NCI-H1105 treated with DMSO at 0.1 percent for 48 hours (cell line): ENCODE measurements at regions not wholly inside any gene's neighbourhood (a gene's known extent, or its start where the extent isn't known, plus 50 kb on each side); places are given as distances from the start of the nearest gene placed in this dataset.
A peak's percentile ranks its signal among the peaks of the same experiment; 100 is the strongest.

Experiments
- DNase-seq: peaks from one replicate; lab custom pipeline; 2025; lab: John Stamatoyannopoulos, UW

DNA sequence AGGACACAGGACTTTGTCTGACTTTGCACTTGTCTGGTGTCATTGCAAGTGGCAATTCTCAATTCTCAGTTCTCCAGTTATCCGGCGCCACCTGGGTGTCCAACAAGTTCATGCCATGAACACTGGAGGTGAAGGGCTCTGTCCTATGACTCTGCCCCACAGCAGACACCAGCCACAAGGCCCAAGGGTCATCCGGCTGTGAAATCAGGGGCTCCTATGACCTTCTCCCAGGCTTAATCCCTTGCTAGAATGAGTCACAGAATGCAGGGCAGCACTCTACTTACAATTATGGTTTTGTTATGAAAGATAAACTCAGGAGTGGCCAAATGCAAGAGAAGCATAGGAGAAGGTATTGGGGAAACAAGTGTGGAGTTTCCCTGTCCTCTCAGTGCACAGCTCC is 392.0 kb downstream of the GADD45G start:
- DNase-seq: no peak

DNA sequence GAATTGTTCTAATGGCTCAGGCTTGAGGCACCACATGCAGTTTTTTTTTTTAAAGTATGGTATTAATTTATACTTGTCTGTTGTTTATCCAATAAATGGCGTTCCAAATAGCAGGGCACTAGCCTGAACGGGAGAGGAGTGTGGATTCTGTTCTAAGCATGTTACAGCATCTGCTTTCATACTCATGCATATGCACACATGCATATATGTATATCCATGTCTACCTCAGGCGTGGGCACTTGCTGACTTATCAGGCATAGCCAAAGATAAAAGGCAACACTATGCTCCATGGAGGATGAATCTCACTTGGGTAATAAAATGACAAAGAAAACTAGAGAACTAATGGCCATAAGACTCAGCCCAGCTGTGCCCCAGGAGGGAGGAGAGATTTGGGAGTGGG is 393.8 kb downstream of the GADD45G start:
- no peak for DNase-seq

- peak; percentile 11 for DNase-seq
Measured at GRCh38 chr9:89999176-89999533, 394.3 kb downstream of the GADD45G start.

GRCh38 chr9:89999534-90000370 is 394.9 kb downstream of the GADD45G start:
- DNase-seq: peak; percentile 85

GRCh38 chr9:90000925-90001324 is 396.1 kb downstream of the GADD45G start:
- no peak for DNase-seq

GRCh38 chr9:90001747-90002146 is 396.9 kb downstream of the GADD45G start:
- peak; percentile 35 for DNase-seq

DNA sequence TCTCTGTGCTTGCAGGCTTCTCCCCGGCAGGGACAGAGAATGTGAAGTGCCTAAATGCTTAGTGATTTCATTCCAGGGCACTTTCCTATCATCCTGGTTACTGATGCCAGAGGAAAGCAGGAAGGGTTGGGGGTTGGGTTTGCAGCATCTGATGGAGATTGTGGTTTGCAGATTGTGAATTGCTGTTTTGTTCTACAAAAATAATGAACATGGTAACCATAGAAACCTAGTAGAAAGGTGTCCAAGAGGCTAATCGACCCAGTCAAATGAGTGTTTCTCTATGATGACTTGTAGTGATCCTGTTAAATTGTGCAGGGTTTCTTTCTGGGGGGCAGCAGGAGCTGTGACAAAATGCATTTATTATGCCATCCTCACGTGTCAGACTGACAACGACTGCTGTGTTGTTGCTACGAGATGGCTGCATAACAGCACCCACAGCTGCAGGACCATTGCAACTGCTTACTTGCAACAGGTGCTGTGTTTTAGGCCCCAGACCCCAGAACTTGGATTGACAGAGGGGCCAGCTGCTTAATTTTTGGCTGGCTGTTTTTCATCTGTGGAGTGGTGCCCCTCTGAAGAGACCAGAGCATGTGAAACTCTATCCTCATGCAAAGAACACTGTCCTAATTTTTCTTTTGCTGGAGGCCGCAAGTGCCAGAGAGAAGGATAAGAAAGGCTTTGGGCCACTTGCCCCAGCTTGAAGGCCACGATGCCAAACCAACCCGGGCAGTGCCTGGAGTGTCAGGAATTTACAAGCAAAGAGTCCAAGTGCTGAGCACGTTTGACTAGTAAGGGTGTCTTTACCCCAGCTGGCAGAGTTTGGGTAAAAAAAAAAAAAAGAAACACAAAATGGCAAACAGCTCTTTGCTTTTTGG is 397.8 kb downstream of the GADD45G start:
- peak; percentile 56 for DNase-seq

- no peak for DNase-seq
Measured at GRCh38 chr9:90005388-90005787, 400.6 kb downstream of the GADD45G start.

- DNase-seq: no peak
Measured at GRCh38 chr9:90007516-90008440, 403.0 kb downstream of the GADD45G start.

DNA sequence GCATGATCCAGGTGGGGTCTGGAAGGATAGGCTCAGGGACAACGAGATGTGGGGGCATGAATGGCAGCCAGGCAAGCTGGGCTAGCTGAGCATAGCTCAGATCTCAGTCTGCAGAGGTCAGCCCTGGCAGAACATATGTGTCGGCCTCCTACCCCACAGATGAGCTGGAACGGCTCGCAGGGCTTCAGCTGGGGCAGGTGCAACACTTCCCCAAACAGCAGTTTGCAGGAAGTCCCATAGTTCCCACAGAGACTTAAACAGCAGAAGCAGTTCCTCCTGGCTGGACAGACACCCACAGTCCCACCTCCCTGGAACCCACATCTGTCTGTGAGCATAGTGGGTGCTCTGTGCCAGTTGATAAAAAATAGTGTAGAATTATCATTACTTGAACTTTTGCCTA is 404.6 kb downstream of the GADD45G start:
- DNase-seq: no peak

- no peak for DNase-seq
Measured at GRCh38 chr9:90010793-90011192, 406.0 kb downstream of the GADD45G start.

GRCh38 chr9:90012949-90013348 is 408.1 kb downstream of the GADD45G start:
- DNase-seq: peak; percentile 62

DNA sequence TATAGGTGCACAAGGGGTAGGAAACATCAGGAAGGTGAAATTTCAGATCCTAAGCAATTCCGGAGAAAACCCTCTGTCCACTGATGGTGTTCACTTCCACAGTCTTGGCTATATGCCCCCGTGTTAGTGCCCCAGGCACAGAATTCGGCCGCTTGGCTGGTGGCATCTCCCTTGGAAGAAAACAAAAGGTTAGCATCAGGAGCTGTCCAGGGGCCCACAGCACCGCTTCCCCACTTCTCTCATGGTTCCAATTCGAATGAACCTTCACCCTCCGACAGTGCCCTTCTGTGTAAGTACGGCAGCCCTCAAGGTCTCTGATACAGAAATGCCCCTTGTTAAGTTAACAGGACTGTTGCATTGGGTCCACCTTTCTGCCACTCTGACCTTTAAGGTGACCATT is 409.0 kb downstream of the GADD45G start:
- no peak for DNase-seq

DNA sequence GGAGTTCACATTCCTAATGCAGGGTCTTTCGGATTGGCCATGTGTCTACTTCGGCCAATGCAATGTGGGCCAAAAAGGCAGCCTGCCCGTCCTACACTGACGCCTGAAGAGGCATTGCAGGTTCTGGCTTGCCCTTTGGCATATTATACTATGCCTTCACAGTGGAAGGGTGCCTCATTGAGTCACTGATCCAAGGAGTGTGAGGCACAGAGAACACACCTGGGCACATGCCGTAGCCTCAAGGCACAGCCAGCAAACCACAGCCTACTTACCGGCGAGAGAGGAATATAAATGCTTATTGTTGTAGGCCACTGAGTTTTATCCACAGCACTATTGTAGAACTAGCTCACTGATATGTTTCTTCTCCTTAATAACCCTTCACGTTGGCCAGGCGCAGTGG is 409.6 kb downstream of the GADD45G start:
- no peak for DNase-seq

- no peak for DNase-seq
Measured at GRCh38 chr9:90016272-90016671, 411.5 kb downstream of the GADD45G start.

- no peak for DNase-seq
Measured at GRCh38 chr9:90017679-90018078, 412.9 kb downstream of the GADD45G start.

DNA sequence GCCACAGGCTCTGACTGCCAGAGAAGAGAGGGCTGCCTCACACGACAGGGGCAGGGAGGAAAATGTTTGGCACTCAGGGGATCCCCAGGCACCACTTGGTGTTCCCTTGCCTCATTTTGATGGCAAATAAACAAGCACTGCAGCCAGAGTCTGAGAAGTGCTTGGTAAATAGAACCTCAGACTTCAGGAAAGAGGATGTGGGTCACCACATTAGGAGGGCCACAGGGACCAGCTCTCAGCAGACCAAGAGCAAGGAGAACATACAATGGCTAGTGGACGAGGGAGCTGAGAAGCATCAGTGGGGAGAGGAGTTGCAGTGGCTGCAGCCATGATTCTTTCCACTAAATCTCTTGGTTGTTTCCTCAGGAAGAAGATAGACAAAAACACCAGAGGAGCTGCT is 413.9 kb downstream of the GADD45G start:
- no peak for DNase-seq

DNA sequence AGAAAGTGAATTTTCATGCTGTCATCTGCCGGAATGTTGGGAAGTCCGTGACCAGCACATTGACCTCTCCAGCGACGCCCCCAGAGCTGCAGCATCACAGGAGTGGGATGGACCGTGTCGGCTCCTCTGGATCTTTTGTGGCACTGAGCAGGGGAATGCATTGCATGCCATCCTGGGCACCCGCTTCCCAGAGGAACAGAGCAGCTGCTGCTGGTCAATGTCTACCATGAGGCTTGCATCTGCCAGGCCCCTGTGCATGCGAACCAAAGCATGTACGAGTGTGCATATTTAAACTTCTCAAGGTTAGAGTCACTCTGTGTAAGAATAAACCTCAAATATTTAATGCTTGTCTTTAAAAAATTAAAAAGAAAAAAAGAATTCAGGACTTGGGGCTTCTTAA is 414.8 kb downstream of the GADD45G start:
- DNase-seq: no peak

DNA sequence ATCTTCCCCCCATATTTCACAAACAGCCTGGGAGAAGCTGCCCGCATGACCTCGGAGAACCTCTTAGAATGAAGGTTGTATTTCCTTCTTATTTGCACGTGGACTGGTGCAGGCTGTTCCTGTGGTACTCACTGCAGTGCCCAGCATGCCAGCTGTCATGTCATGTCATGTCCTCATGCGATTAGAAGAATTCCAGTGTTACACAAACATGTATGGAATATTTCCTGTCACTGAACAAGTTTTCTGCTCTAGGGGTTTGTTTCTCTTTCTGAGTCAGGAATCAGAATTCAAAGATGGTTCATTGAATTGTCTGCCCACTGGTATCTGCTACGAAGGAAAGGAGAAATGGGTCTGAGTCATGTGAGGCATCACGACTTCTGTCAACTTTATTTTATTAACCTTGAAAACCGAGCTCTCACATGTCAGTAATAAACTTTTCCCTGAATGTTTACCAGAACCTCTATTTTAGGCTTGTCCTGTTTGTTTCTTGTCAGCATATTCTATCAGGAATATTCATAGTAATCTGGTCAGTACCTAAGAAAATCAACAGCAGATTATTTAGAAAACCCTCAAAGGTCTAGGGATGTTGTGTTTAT is 415.6 kb downstream of the GADD45G start:
- no peak for DNase-seq

- DNase-seq: no peak
Measured at GRCh38 chr9:90021216-90021906, 416.5 kb downstream of the GADD45G start.

GRCh38 chr9:90022474-90022873 is 417.7 kb downstream of the GADD45G start:
- DNase-seq: no peak
